Dermis microvascular lymphatic vessel endothelial cell (primary cell): ENCODE measurements at regions not wholly inside any gene's neighbourhood (a gene's known extent, or its start where the extent isn't known, plus 50 kb on each side); places are given as distances from the start of the nearest gene placed in this dataset.
"Not testable (repeated sequence)": the region's sequence is repeated elsewhere in the genome, so short reads cannot be mapped to it uniquely, and the experiment has no call there.

Source experiments
- DNase-seq, 2 donors: peaks; one replicate each; pipeline versions ENCODE4 v3.0.0 to v3.0.0-alpha.2; 2010; ENCODE audit warnings: low read depth in 2 of 2

GRCh38 chr4:138449938-138450337 is 207.8 kb upstream of the SLC7A11 start:
- peak in 1 of 2 donors; percentile 42 for DNase-seq

GRCh38 chr4:138448169-138448568 is 206.0 kb upstream of the SLC7A11 start:
- DNase-seq, result peak in 1 of 2 donors; percentile 35

DNA sequence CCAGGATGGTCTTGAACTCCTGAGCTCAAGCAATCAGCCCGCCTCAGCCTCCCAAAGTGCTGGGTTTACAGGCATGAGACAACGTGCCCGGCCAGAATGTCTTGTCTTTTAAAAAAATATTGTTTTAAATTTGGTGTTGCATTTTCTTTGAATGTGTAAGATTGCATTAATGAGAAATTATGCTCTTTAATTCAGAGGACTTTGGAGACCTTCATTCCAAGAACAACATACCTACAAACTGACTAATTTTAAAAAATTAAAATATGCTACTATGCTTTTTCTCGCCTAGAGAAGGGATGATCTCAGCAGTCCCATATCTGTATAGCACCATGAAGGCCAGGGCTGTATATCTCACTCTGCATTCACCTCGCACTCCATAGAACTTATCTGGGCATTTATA is 204.3 kb upstream of the SLC7A11 start:
- DNase-seq, result no peak

- no peak for DNase-seq
Measured at GRCh38 chr4:138445098-138445497, 202.9 kb upstream of the SLC7A11 start.

DNA sequence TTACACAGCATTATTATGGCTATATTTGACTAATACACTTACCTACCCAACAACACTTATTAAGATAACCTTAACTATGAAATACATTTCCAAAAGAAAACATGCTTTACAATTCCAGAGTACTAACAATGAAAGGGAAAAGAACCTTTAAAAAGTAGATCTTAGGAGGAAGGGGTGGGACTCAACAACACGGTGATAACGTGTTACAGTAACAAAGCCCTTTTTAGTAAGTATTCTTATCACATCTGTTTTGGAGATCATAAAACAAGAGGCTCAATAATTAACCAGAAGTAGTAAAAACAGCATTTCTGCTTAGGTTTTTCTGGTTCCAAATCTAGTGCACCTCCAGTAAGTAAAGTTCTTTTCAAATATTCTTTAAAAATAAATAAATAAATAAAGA is 202.1 kb upstream of the SLC7A11 start:
- no peak for DNase-seq

DNA sequence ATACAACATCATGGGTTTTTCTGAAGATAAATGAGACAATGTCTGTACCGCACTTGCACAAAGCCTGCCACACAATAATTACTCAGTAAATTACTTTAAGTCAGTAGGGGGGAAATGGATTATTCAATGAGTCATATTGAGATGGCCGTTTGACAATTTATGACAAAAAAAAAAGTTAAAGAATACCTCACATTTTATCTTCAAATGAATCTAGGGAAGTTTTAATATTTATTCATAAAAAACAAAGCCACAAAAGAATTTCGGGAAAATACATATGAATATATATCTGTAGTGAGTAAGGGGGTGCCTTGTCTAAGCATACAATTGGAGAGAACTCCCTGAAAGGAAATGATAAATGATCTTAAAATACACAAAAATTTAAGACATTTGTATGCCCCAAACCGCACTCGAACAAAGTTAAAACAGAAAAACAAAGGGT is 197.0 kb upstream of the SLC7A11 start:
- DNase-seq, result peak in 1 of 2 donors; percentile 29

DNA sequence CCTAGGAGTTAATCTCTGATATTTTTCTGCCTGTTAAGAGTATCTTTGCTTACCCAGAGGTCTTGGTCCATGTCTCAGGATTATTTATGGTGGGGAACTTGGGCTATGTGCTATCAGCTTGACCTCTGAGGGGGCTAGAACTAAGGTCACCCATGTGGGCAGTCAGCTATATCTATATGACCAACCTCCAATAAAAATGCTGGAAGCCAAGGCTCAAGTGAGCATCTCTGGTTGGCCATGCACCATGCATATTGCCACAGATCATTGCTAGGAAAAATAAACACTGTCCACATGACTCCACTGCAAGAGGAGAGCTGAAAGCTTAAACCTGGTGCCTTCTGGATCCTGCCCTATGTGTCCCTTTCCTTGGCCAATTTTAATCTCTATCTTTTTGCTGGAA is 196.5 kb upstream of the SLC7A11 start:
- no peak for DNase-seq

- no peak for DNase-seq
Measured at GRCh38 chr4:138437263-138437851, 195.2 kb upstream of the SLC7A11 start.

DNA sequence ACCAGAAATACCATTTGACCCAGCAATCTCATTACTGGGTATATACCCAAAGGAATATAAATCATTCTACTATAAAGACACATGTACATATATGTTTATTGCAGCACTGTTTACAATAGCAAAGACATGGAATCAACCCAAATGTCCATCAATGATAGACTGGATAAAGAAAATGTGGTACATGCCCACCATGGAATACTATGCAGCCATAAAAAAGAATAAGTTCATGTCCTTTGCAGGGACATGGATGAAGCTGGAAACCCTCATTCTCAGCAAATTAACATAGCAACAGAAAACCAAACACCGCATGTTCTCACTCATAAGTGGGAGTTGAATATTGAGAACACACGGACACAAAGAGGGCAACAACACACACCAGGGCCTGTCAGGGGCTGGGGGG is 193.6 kb upstream of the SLC7A11 start:
- DNase-seq, result not testable (repeated sequence)

DNA sequence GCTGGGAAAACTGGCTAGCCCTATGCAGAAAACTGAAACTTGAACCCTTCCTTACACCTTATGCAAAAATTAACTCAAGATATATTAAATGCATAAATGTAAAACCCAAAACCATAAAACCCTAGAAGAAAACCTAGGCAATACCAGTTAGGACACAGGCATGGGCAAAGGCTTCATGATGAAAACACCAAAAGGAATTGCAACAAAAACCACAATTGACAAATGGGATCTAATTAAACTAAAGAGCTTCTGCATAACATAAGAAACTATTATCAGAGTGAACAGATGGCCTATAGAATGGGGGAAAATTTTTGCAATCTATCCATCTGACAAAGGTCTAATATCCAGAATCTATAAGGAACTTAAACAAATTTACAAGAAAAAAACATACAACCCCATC is 192.9 kb upstream of the SLC7A11 start:
- not testable (repeated sequence) for DNase-seq

GRCh38 chr4:138428611-138429010 is 186.5 kb upstream of the SLC7A11 start:
- no peak for DNase-seq

- no peak for DNase-seq
Measured at GRCh38 chr4:138426786-138427185, 184.6 kb upstream of the SLC7A11 start.

DNA sequence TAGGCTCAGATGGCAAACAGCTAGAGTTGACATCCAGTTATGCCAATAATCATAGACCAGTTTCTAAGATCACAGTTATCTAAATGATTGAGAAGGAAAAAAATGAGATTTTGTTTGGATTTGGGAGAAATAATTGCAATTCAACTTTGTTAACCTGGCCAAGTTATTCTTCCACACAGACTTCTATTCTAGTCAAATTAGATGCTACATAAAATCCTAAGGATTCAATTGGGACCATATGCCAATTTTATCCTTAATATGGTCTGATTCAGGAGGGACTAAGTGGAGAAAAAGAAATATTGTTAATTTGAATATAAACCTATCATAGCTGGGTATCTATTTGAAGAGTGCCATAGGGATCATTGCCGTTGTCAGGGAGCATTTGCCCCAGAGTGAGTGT is 178.3 kb upstream of the SLC7A11 start:
- DNase-seq, result no peak

- DNase-seq, result no peak
Measured at GRCh38 chr4:138414202-138414601, 172.1 kb upstream of the SLC7A11 start.

GRCh38 chr4:138413273-138413672 is 171.1 kb upstream of the SLC7A11 start:
- no peak for DNase-seq

GRCh38 chr4:138412847-138413246 is 170.7 kb upstream of the SLC7A11 start:
- no peak for DNase-seq

GRCh38 chr4:138410266-138410665 is 168.1 kb upstream of the SLC7A11 start:
- DNase-seq, result no peak

- DNase-seq, result no peak
Measured at GRCh38 chr4:138409670-138410069, 167.5 kb upstream of the SLC7A11 start.

DNA sequence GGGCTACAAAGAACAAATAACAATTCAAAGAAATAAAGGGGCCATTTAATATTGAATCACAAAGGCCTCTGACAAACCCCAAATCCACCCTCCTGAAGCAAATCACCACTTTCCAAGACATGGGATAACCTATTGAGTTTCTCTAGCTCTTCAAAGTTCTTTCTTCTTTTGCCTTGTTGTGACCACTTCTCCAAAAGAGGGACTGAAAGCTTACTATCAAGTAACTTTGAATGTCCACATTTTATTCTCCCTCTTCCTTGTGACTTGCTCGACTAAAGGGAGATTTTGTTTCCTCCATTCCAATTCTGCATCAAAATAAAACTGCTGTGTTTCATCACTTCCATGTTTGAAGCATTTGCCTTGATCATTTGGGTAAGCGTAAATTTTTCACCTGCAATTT is 166.6 kb upstream of the SLC7A11 start:
- DNase-seq, result no peak

DNA sequence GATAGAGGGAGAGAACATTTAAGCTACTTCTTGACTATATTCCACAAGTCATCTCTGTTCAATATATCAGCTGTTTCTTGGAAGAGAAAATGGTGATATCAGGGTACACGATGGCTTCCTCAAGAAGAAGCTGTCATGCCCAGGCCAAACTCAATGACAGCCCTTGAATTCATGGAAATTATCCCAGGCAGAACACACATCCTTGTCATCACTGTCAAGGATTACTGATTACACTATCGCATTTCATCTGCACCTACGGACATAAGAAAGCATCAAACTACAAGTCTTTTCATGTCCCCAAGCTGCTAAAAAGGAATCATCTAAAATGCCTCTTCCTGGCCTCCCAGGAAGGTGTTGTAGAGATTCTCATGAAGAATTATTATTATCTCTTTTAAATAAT is 165.2 kb upstream of the SLC7A11 start:
- no peak for DNase-seq

DNA sequence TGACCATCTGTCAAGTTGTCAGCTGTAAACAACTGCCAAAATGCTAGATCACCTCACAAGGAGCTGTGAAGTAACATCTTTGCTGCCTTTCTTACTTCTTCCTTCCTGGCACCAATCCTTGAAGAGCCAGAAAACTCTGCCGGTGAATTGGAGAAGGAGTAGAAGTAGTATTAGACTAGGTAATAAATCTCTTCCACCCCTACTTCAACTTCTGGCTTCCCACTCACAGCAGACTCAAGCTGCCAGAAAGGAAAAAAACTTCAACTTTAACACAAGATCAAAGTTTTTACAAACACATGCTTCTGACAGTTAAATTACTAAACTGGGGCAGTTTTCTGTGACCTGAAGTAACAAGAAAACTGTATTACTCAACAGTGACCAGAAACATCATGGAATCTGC is 164.7 kb upstream of the SLC7A11 start:
- DNase-seq, result no peak

DNA sequence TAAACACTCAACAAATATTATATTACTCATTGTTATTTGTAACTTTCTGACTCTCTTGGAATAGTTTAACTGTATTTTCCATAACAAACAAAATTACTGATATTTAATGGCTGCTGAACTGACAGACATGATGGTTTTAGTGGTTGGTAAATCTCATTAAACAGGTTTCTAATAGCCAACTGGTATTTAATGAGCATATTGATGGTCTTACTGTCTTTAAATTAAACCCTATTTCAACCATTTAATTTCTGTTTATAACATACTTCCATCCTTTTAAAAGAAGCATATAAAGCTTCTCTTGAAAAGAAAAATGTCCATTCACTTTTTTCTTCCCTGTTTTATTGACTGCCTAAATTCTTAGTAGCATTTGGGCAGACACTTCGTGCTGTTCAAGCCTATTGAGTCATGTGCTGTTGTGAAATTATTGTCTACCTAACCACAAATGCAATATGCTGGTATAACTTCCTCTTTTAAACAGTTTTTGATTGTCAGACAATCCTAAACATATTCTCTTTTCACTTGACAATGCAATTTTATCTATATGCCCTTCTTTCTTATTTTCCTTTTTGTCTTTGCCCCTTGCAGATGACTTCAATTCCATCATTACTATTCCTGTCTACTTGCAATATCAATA is 163.9 kb upstream of the SLC7A11 start:
- no peak for DNase-seq

- DNase-seq, result peak in 1 of 2 donors; percentile 11
Measured at GRCh38 chr4:138405466-138405891, 163.3 kb upstream of the SLC7A11 start.

DNA sequence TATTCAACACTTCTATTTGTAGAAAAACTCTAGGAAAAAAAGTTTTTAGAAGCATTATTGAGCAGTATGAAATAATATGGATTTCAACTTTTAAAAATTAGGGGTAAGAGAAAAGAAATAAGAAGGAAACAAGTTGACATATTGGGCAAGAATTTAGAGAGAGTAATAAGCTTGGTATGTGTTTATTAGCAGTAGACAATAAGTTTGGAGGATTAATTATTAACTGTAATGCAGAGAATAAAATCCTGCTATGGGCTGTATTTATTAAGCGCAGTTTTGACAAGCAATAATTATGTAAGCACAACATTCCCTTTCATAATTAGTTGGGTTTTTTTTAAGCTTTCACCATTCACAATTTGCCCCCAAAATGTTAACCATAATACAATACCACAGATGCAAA is 162.7 kb upstream of the SLC7A11 start:
- DNase-seq, result no peak
